Memory B cell (primary cell): ENCODE measurements at regions not wholly inside any gene's neighbourhood (a gene's known extent, or its start where the extent isn't known, plus 50 kb on each side); places are given as distances from the start of the nearest gene placed in this dataset.

Source experiments
- ATAC-seq: fragments of 150-1000 bp; cut with Tn5 transposase; 2 replicates; pipeline ENCODE4 v1.10.0; 2021; ENCODE audit warnings: low read depth, mild to moderate bottlenecking, moderate library complexity
- DNase-seq, 2 donors: peaks; one replicate each; pipeline ENCODE4 v3.0.0; 2022; ENCODE audit warnings: low spot score in 2 of 2
- H3K27ac Mint-ChIP-seq: one replicate; pipeline ENCODE4 v1.8.0; 2022; ENCODE audit warnings: mild to moderate bottlenecking, moderate library complexity, mixed read lengths
- H3K27me3 Mint-ChIP-seq: one replicate; pipeline ENCODE4 v1.8.0; 2022; ENCODE audit warnings: mixed read lengths
- H3K36me3 Mint-ChIP-seq: one replicate; pipeline ENCODE4 v1.8.0; 2022; ENCODE audit warnings: mild to moderate bottlenecking, mixed read lengths
- H3K4me1 Mint-ChIP-seq: one replicate; pipeline ENCODE4 v1.8.0; 2022; ENCODE audit warnings: mixed read lengths
- H3K4me3 Mint-ChIP-seq: one replicate; pipeline ENCODE4 v1.8.0; 2022; ENCODE audit warnings: mild to moderate bottlenecking, moderate library complexity, mixed read lengths
- H3K9me3 Mint-ChIP-seq: one replicate; pipeline ENCODE4 v1.8.0; 2022; ENCODE audit warnings: mixed read lengths

DNA sequence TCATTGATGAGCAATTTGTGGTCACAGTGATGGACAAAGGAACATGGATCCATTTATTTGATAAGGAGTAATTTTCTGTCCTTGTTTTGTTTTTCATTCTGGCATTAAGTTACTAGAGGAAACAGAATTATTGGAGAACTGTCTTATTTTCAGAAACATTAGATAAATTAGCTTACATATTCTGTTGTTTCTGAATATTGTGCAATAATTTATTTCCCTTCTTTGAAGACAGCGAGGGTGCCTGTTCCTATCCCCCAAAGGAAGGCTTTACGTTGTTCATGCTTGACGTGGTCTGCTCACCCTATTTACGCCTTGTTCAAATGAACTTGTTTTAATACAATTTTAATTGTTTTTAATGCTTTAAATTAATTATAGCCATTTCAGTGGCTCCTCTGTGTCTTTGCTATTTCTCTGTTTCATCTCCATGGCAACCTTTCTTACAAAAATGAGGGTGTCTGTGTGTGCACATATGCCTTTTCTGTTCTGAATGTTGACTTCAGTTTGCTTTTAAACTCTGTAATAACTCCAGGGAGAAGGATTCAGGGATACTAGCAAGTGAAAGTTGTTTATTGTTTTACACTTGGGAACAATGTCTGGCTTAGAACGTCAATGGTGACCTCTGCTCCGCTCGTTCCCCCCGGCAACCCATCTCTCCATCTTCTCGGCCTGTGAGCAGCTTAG lies 138.3 kb upstream of the PLET1 start:
- no peak overlapping the region for H3K4me3 Mint-ChIP-seq
- no peaks in the 10 kb centered on the region for H3K9me3 Mint-ChIP-seq
- no peak for ATAC-seq
- DNase-seq, result no peak
- no peak overlapping the region for H3K27ac Mint-ChIP-seq
- H3K27me3 Mint-ChIP-seq, result peaks cover 5% of the 10 kb centered on the region
- no peaks in the 10 kb centered on the region for H3K4me1 Mint-ChIP-seq
- H3K36me3 Mint-ChIP-seq, result no peaks in the 10 kb centered on the region

GRCh38 chr11:112400476-112401014 lies 139.9 kb upstream of the PLET1 start:
- Mint-ChIP-seq H3K27ac (no peak overlapping the region), H3K27me3 (peaks cover 5% of the 10 kb centered on the region)

GRCh38 chr11:112401036-112401769 lies 140.5 kb upstream of the PLET1 start:
- Mint-ChIP-seq H3K4me1 (no peaks in the 10 kb centered on the region), H3K36me3 (no peaks in the 10 kb centered on the region), H3K27ac (no peak overlapping the region), H3K9me3 (no peaks in the 10 kb centered on the region), H3K4me3 (no peak overlapping the region), H3K27me3 (peaks cover 5% of the 10 kb centered on the region)
- no peak for DNase-seq
- ATAC-seq, result no peak

More at GRCh38 chr11:112400476-112401014, 139.9 kb upstream of the PLET1 start:
- ATAC-seq (no peak), DNase-seq (no peak)
- Mint-ChIP-seq H3K4me3 (no peak overlapping the region), H3K4me1 (no peaks in the 10 kb centered on the region), H3K9me3 (no peaks in the 10 kb centered on the region), H3K36me3 (no peaks in the 10 kb centered on the region)

DNA sequence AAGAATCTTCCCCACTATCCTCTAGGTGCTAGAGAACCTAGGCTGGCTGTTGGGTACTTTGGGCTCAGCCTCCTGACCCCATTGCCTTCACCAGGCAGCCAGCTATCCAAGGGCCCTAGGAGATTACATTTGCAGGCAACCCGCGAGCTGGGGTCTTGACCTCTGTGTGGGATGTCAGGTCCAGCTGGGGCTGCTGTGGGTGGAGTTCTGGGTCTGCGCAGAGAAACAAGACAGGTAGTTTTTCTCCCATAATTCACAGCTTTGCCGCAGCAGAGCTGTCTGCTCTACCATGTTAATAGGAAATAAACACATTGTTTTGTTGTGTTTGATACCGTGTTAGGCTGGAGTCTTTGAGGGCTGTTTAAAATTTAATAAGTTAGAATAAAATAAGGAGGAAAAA lies 142.8 kb upstream of the PLET1 start:
- H3K27ac Mint-ChIP-seq, result no peak overlapping the region
- H3K27me3 Mint-ChIP-seq, result peaks cover 5% of the 10 kb centered on the region
- no peaks in the 10 kb centered on the region for H3K36me3 Mint-ChIP-seq
- H3K4me1 Mint-ChIP-seq, result no peaks in the 10 kb centered on the region
- no peak for ATAC-seq
- no peak for DNase-seq
- no peaks in the 10 kb centered on the region for H3K9me3 Mint-ChIP-seq
- no peak overlapping the region for H3K4me3 Mint-ChIP-seq

DNA sequence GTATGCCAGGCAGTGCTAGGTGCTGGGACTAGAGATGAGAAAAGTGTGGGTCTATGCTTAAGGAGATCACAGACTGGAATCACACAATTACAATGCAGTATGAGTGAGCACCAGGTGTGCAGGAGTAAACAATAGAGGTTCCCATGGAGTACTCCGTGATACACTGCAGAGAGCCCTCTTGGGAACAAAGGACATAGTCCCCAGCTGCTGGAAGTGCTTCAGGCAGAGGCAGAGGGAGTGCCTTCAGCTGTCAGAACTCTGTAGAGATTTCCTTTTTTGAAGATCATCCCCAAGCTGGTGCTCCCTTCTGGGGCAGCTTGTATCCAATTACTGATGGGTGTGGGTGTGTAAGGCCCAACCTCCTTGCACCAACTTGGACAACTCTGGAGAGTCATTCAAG lies 143.5 kb upstream of the PLET1 start:
- Mint-ChIP-seq H3K4me3 (no peak overlapping the region), H3K9me3 (no peaks in the 10 kb centered on the region), H3K27ac (no peak overlapping the region), H3K27me3 (peaks cover 4% of the 10 kb centered on the region), H3K4me1 (no peaks in the 10 kb centered on the region), H3K36me3 (no peaks in the 10 kb centered on the region)
- no peak for ATAC-seq
- DNase-seq, result no peak

GRCh38 chr11:112408517-112408916 lies 147.9 kb upstream of the PLET1 start:
- no peak overlapping the region for H3K4me3 Mint-ChIP-seq
- peaks cover 3% of the 10 kb centered on the region for H3K9me3 Mint-ChIP-seq
- no peak overlapping the region for H3K27ac Mint-ChIP-seq
- peaks cover 10% of the 10 kb centered on the region for H3K27me3 Mint-ChIP-seq
- ATAC-seq (no peak), DNase-seq (no peak)
- H3K4me1 Mint-ChIP-seq, result no peaks in the 10 kb centered on the region
- H3K36me3 Mint-ChIP-seq, result peaks cover 2% of the 10 kb centered on the region

DNA sequence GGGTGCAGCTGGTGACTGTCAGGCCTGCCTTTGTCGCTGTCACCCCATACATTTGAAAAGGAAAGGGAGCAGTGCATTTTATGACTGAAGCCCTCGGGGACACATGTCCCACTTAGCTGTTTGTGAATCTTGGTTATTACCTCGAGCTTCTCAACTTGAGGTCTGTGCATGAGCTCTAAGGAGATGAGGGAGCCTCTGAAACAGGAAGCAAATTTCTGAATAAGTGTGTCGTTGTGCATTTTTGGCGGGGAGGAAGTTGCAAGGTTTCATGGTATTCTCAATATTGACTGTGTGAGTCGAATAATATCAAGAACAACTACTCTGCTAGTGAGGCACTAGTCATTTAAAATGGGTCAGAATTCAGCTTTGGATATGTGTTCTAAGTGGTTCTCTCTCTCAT lies 149.7 kb upstream of the PLET1 start:
- no peak overlapping the region for H3K4me3 Mint-ChIP-seq
- peaks cover 8% of the 10 kb centered on the region for H3K9me3 Mint-ChIP-seq
- DNase-seq (no peak), ATAC-seq (no peak)
- peaks cover 2% of the 10 kb centered on the region for H3K36me3 Mint-ChIP-seq
- peaks cover 12% of the 10 kb centered on the region for H3K27me3 Mint-ChIP-seq
- H3K27ac Mint-ChIP-seq, result no peak overlapping the region
- H3K4me1 Mint-ChIP-seq, result no peaks in the 10 kb centered on the region

DNA sequence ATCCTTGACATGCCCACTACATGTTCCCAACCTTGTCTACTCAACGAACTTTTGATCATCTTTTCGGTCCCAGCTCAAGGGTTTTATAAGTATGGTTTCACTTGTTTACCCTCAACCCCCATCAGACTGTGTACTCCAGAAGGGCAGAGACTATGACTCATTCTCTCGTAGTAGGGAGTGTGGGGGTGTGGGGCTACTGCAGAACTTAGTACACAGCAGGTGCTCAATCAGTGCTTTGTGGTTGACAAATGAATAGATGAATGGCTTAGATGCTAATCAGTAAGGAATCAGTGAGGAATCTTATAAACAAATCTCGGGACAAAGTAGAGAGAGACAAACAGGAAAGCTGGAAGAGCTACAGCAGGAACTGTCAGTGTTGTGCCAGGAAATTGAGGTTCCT lies 151.7 kb upstream of the PLET1 start:
- H3K27ac Mint-ChIP-seq, result no peak overlapping the region
- H3K36me3 Mint-ChIP-seq, result peaks cover 2% of the 10 kb centered on the region
- no peak for ATAC-seq
- H3K4me3 Mint-ChIP-seq, result no peak overlapping the region
- H3K9me3 Mint-ChIP-seq, result peaks cover 8% of the 10 kb centered on the region
- H3K27me3 Mint-ChIP-seq, result peaks cover 12% of the 10 kb centered on the region
- no peaks in the 10 kb centered on the region for H3K4me1 Mint-ChIP-seq
- DNase-seq, result no peak

DNA sequence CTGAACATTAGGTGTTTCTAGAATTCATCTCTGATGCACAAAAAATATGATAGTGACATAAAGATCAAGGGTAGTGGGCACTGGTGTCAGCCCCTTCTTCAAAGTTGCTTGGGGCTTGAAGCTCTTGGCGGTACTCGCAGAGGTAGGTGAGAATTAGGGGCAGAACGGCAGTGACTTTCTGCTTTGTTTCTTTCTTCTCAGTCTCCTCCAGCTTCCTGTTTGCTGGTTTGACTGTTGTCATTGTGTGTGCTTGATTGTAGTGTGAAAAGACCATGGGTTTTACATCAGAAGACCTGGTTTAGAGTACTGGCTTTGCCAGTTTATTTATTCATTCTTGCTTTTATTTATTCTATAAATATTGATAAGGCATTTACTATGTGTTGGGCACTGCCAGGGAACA lies 156.7 kb upstream of the PLET1 start:
- no peak overlapping the region for H3K4me3 Mint-ChIP-seq
- no peaks in the 10 kb centered on the region for H3K36me3 Mint-ChIP-seq
- H3K27ac Mint-ChIP-seq, result no peak overlapping the region
- DNase-seq (no peak), ATAC-seq (no peak)
- peaks cover 4% of the 10 kb centered on the region for H3K27me3 Mint-ChIP-seq
- peaks cover 7% of the 10 kb centered on the region for H3K9me3 Mint-ChIP-seq
- no peaks in the 10 kb centered on the region for H3K4me1 Mint-ChIP-seq

GRCh38 chr11:112418438-112418837 lies 157.8 kb upstream of the PLET1 start:
- peaks cover 2% of the 10 kb centered on the region for H3K27me3 Mint-ChIP-seq

DNA sequence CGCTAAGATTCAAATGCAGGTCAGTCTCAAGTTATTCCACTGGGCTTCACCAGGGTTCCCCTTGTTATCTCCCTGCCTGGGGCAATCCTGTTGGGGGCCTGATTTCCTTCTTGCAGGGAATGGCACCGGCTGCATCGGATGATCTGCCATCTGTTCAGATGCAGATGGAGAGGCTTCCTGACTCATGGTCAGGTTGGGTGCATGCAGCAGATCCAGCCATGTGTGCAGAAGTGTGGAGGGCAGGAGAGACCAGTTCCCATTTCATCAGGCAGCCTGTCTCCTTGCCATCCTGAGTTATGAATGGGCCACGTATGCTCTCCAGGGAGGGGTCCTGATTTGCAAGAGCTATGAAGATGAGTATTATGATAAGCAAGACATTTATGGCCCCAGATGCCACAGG lies 161.2 kb upstream of the PLET1 start:
- Mint-ChIP-seq H3K4me3 (no peak overlapping the region), H3K27ac (no peak overlapping the region), H3K4me1 (no peaks in the 10 kb centered on the region), H3K27me3 (no peaks in the 10 kb centered on the region), H3K36me3 (no peaks in the 10 kb centered on the region), H3K9me3 (peaks cover 1% of the 10 kb centered on the region)
- DNase-seq (no peak), ATAC-seq (no peak)

More at GRCh38 chr11:112418438-112418837, 157.8 kb upstream of the PLET1 start:
- Mint-ChIP-seq H3K4me1 (no peaks in the 10 kb centered on the region), H3K27ac (no peak overlapping the region), H3K36me3 (no peaks in the 10 kb centered on the region), H3K4me3 (no peak overlapping the region), H3K9me3 (peaks cover 5% of the 10 kb centered on the region)
- ATAC-seq (no peak), DNase-seq (no peak)

GRCh38 chr11:112425121-112425520 lies 164.5 kb upstream of the PLET1 start:
- H3K27me3 Mint-ChIP-seq, result no peaks in the 10 kb centered on the region
- peaks cover 2% of the 10 kb centered on the region for H3K36me3 Mint-ChIP-seq
- H3K4me3 Mint-ChIP-seq, result no peak overlapping the region
- H3K9me3 Mint-ChIP-seq, result peaks cover 8% of the 10 kb centered on the region
- DNase-seq (no peak), ATAC-seq (no peak)
- no peak overlapping the region for H3K27ac Mint-ChIP-seq
- no peaks in the 10 kb centered on the region for H3K4me1 Mint-ChIP-seq

GRCh38 chr11:112437096-112437495 lies 176.4 kb upstream of the PLET1 start:
- no peak overlapping the region for H3K4me3 Mint-ChIP-seq
- H3K9me3 Mint-ChIP-seq, result peaks cover 14% of the 10 kb centered on the region
- no peak overlapping the region for H3K27ac Mint-ChIP-seq
- no peak for DNase-seq
- H3K4me1 Mint-ChIP-seq, result no peaks in the 10 kb centered on the region
- H3K36me3 Mint-ChIP-seq, result peaks cover 4% of the 10 kb centered on the region
- no peak for ATAC-seq
- H3K27me3 Mint-ChIP-seq, result peaks cover 5% of the 10 kb centered on the region

DNA sequence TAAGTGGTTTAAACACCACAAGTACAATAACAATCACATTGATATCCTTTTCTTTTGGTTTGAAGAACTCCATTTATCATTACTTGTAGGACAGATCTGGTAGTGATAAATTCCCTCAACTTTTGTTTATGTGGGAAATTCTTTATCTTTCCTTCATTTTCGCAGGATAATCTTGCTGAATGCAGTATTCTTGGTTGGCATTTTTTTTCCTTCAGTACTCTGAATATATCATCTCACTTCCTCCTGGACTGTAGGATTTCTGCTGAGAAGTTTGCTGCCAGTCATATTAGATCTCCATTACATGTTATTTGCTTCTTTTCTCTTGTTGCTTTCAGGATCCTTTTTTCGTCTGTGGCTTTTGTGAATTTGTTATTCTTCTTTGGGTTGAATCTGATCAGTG lies 179.0 kb upstream of the PLET1 start:
- Mint-ChIP-seq H3K9me3 (peaks cover 20% of the 10 kb centered on the region), H3K4me3 (no peak overlapping the region), H3K36me3 (peaks cover 4% of the 10 kb centered on the region), H3K27me3 (peaks cover 3% of the 10 kb centered on the region), H3K27ac (no peak overlapping the region), H3K4me1 (no peaks in the 10 kb centered on the region)
- ATAC-seq (no peak), DNase-seq (no peak)
